Nephron (organoid): ENCODE measurements at regions not wholly inside any gene's neighbourhood (a gene's known extent, or its start where the extent isn't known, plus 50 kb on each side); places are given as distances from the start of the nearest gene placed in this dataset.

Experiments
- H3K27ac Mint-ChIP-seq, 3 experiments: 2 replicates each; pipeline ENCODE4 v1.8.0; 2020; ENCODE audit warnings: mixed read lengths in 3 of 3, mild to moderate bottlenecking in 2 of 3, moderate library complexity in 1 of 3
- H3K27me3 Mint-ChIP-seq: 2 replicates; pipeline ENCODE4 v1.8.0; 2021; ENCODE audit warnings: low read depth, mild to moderate bottlenecking, moderate library complexity, mixed read lengths
- H3K36me3 Mint-ChIP-seq: 2 replicates; pipeline ENCODE4 v1.8.0; 2020; ENCODE audit warnings: low read depth, mixed read lengths
- H3K4me1 Mint-ChIP-seq: 2 replicates; pipeline ENCODE4 v1.8.0; 2020; ENCODE audit warnings: mixed read lengths
- H3K4me3 Mint-ChIP-seq, 3 experiments: 2 replicates each; pipeline ENCODE4 v1.8.0; 2020; ENCODE audit warnings: mild to moderate bottlenecking in 3 of 3, mixed read lengths in 3 of 3, moderate library complexity in 2 of 3
- H3K9me3 Mint-ChIP-seq: 2 replicates; pipeline ENCODE4 v1.8.0; 2020; ENCODE audit warnings: mixed read lengths
- CTCF ChIP-seq, 3 experiments: fragments of 200-600 bp; sonication (generic); IDR thresholded peaks; one replicate each; pipeline ENCODE4 v1.5.0; 2021; ENCODE audit warnings: antibody characterized with exemption in 3 of 3; ENCODE audit not compliant: unreplicated experiment in 3 of 3

GRCh38 chr9:3576328-3576727, 50.5 kb upstream of the RFX3 start:
- Mint-ChIP-seq H3K36me3 (peaks cover 25% of the 10 kb centered on the region), H3K27me3 (no peaks in the 10 kb centered on the region), H3K27ac (no peak overlapping the region), H3K4me3 (no peak overlapping the region), H3K9me3 (peaks cover 18% of the 10 kb centered on the region), H3K4me1 (no peaks in the 10 kb centered on the region)
- no peak for TF ChIP-seq CTCF (IDR thresholded peaks at IDR 0.05; ENCODE audit: unreplicated experiment in 3 of 3)

- Mint-ChIP-seq H3K9me3 (peaks cover 13% of the 10 kb centered on the region), H3K4me3 (no peak overlapping the region), H3K36me3 (peaks cover 20% of the 10 kb centered on the region), H3K4me1 (no peaks in the 10 kb centered on the region), H3K27ac (no peak overlapping the region), H3K27me3 (no peaks in the 10 kb centered on the region)
- TF ChIP-seq CTCF (IDR thresholded peaks at IDR 0.05; ENCODE audit: unreplicated experiment in 3 of 3): no peak
These were observed 50.0 kb upstream of the RFX3 start for GRCh38 chr9:3575821-3576220.
